Epidermal melanocyte (primary cell): ENCODE measurements at regions not wholly inside any gene's neighbourhood (a gene's known extent, or its start where the extent isn't known, plus 50 kb on each side); places are given as distances from the start of the nearest gene placed in this dataset.

Source experiments
- DNase-seq: peaks from one replicate; pipeline ENCODE4 v3.0.0; 2011; ENCODE audit warnings: low spot score; ENCODE audit not compliant: insufficient read length

DNA sequence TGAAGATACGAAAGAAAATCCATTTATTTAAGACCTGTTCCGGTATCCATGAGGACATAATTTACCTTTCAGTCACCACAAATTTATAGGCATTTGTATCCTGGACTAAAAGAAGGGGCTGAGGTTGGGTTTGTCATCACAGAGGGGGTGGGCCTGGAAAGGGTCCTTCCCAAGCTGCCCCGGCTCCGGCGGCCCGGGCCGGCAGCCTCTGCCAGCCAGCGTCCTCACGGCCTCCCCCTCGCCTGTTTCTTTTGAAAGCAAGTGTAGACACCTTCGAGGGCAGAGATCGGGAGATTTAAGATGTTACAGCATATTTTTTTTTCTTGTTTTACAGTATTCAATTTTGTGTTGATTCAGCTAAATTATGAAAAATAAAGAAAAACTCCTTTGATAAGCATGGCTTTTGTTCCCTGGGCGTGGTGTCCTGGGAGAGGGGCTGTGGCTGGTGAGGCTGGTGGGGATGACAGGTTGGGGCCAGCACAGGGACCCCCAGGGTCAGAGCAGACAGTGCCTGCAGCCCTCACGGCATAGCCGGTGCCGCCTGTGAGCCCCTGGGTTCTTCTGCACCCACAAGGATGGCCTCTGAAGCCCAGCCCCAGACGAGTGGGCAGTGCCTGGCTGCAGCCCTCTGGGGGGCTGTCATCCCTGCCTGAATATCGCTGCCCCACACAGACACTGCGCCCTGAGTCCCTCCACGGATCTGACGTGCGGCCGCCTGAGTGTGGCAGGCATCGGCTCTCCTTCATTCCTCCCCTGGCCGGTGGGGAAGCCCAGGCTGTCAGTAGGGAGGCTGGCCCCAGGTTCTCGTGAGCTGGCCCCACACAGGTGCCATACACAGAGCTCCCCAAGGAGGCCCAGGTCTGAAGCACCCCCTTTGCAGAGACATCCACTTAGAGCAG lies 1075.9 kb downstream of the BRD1 start:
- DNase-seq: no peak

DNA sequence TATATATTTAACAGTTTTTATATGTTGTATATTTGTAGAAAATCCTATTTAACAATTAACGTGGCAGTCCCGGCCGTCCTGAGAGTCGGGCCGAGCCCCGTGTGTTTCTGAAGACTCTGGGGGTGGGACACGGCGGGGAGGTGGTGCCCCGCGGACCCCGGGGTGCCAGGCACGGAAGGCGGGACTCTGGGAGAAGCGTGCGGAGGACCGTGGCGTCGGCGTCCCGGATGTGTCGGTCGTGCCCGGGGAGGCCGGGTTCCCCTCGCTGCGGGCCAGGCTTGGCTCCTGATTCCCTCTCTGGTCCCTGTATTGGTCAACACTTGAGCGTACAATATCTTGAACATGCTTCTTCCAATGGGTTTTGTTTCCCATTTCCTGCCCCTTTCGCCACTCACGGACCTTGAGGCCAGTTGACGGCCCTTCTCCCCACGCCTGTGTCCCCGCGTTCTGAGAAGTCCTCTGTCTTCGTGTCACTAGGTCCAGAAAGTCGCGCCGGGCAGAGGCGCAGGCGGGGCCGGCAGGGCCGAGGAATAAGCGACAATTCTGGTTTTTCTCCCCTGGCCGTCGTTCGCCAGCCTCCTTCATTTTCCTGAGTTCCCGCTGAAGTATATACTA lies 1076.7 kb downstream of the BRD1 start:
- no peak for DNase-seq

DNA sequence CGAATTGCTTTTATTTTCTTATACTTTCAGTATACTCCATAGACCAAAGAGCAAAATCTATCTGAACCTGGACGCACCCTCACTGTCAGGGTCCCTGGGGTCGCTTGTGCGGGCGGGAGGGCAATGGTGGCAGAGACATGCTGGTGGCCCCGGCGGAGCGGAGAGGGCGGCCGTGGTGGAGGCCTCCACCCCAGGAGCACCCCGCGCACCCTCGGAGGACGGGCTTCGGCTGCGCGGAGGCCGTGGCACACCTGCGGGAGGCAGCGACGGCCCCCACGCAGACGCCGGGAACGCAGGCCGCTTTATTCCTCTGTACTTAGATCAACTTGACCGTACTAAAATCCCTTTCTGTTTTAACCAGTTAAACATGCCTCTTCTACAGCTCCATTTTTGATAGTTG lies 1077.4 kb downstream of the BRD1 start:
- DNase-seq: no peak

DNA sequence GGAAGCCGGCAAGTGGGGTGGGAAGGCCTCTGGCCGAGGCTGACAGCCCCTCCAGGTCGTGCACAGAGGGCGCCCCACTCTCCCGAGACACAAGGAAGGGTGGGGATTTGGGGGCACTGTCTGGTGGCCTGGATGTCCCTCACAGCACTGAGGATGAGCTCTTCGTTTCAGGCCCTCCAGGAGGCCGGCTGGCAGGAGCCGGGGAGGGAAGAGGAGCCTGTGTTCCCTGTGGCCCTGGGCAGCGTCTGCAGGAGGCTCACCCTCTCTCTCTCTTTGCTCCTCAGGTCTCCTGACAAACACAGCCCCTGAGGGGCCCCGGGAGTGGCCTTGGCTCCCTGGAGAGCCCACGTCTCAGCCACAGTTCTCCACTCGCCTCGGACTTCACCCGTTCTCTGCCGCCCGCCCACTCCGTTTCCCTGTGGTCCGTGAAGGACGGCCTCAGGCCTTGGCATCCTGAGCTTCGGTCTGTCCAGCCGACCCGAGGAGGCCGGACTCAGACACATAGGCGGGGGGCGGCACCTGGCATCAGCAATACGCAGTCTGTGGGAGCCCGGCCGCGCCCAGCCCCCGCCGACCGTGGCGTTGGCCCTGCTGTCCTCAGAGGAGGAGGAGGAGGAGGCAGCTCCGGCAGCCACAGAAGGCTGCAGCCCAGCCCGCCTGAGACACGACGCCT lies 1078.0 kb downstream of the BRD1 start:
- no peak for DNase-seq

DNA sequence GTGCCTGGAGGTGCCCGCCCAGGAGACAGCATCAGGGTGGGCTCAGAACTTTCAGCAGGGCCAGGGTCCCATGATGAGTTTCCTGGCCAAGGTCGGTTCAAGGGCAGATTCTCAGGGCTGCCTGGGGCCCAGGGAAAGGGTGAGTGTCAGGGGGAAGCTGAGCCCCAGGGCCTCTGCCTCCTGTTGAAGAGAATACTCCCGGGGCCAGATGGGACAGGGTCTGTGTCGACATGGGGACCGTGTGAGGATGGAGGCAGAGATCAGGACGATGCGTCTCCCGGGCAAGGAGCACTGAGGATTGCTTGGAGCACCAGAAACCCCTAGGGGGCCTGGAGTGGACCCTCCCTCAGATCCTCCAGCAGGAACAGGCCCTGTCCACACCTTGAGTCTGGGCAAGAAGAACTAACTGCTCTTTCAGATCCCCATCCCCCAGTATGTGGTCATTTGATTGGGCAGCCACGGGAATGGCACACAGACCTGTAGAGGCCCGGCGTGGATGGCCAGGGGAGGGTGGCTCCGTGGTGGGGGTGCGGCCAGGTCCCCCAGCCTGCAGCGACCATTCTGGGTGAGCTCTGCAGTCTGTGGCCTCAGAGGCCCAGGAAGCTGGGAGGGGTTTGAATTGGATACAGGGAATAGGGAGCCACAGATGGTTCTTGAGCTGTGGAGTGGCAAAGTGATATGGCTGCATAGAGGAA lies 1078.7 kb downstream of the BRD1 start:
- no peak for DNase-seq

DNA sequence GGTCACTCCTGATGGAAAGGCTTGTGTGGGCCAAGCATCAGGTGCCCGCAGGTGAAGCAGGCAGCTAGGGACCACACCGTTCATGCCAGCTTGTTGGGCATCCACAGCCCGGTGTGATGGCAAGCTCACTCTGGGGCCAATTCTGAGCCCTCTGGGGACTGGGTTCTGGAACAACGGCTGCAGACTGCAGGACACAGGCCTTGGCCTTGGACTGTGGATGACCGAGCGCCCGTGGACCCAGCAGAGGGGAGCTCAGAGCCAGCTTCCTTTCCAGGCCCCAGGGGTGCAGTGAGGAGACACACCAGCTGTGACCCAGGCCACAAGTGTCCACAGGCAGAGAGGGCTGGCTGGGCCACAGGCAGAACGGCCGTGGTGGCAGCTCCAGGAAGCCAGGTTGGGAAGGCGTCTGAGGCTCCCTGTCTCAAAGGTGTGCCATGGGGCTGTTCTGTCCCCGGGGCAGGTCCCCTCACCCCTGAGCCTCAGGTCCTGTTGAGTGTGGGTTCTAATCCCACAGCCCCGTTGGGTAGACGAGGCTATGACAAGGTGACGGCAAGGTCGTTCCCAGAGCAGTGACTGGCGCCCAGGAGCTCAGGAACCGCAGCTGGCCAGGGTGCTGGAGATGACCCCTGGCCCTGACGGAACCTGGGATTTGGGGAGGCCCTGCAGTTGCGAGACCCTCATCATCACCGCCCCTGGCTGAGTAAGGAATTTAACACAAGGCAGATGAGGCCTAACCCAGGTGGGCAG lies 1079.4 kb downstream of the BRD1 start:
- DNase-seq: no peak

DNA sequence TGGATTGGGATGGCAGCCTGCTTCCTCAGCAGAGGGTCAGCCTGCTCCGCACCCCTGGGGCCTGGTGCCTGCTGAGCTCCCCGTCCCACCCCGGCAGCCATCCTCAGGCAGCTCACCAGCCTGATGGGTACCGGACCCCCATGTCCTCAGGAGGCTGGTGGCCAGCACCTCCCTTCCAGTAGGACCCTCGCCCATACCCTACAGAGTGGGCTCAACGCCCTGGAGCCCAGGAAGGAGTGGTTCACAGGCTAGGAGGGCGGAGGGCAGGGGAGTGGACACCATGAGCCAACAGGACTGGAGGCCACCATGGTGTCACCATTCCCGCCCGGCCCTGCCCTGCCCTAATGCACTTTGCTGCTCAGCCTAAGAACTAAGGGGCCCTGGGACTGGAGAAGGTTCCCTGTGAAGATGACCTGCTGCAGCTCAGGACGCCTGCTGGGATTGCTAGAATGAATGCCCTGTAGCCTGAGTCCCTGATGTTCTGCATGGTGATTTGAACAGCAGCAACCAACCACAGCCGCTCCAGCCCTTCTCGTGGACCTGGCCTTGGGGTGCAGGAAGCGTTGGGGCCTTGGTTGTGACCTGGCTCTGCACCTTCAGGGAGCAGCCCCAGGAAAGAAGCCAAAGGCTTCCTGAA lies 1080.8 kb downstream of the BRD1 start:
- DNase-seq: no peak

DNA sequence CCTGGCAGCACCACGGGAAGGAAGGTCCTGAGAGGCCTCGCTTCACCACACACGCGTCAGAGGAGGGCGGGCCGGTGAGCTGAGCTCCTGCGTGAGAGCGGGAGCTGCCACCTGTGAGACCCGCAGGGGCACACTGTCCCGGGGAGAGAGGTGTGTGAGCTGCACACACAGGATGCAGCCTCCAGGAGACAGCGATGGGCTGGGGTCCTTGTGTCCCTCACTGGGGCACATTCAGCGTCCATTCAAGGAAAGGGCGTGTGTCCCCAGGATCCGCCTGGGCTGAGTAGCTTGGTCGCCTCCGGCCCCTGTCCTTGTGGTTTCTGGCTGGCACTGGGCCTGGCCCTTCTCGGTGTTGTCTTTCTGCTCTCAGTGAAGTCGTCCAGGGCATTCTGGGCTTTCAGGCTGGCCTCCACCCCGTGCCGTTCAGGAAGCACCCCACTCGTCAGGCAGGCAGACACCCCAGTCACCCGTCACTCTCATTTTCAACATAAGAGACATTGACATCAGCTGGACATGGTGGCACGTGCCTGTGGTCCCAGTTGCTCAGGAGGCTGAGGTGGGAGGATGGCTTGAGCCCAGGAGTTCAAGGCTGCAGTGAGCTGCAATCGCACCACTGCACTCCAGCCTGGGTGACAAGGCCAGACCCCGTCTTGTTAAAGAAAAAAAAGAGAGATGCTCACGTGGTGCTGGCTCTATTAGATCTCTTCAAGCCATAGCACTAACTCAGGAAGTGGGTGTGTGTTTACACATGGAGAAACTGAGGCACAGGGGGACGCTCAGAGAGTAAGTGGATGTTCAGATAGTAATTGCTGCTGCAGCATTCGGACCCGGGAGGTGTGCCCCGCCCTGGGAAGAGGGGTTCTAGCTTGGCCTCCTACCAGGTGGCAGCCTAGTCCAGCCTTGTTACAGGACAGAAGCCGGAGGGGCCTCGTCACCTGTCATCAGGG lies 1081.6 kb downstream of the BRD1 start:
- no peak for DNase-seq

DNA sequence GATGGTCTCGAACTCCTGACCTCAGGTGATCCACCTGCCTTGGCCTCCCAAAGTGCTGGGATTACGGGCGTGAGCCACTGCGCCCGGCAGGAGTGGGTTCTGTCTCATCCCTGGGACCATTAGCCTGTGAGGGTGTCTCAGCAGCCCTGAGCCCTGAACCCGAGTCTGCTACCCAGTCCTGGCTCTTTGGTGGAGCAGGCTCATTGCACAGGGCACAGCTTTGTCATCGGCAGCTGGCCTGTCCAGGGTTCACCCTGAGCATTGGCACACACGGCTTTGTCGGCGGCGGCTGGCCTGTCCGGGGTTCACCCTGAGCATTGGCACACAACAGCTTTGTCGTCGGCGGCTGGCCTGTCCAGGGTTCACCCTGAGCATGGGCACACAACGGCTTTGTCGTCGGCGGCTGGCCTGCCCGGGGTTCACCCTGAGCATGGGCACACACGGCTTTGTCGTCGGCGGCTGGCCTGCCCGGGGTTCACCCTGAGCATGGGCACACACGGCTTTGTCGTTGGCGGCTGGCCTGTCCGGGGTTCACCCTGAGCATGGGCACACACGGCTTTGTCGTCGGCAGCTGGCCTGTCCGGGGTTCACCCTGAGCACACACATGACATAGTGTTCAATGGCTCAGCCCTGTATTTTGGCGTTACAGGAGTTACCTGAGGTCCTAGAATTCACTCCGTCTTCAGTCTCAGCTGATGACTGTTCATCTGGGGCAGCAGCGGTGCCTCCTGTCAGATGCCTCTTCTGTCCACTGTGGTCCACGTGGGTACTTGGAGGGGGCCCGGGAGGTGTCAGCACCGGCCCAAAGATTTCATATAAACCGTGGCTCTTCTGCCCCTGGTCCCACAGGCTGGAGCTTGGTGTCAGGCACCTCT lies 1082.5 kb downstream of the BRD1 start:
- DNase-seq: no peak

DNA sequence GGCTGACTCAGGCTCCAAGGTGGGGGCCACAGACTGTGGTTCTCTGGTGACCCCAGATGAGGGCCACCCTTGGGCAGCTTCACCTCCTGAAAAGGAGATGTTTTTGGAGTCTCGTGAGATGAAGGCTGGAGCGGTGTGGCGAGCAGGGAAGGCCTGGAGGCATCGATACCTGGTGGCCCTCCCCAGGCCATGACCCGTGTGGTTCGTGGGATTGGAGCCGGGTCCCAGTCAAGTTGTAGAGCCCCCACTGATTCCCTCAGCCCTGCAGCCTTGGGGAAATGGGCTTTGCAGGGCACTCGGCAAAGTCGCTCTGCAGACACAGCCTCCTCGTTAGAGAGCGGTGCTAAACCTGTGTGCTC lies 1083.4 kb downstream of the BRD1 start:
- no peak for DNase-seq

DNA sequence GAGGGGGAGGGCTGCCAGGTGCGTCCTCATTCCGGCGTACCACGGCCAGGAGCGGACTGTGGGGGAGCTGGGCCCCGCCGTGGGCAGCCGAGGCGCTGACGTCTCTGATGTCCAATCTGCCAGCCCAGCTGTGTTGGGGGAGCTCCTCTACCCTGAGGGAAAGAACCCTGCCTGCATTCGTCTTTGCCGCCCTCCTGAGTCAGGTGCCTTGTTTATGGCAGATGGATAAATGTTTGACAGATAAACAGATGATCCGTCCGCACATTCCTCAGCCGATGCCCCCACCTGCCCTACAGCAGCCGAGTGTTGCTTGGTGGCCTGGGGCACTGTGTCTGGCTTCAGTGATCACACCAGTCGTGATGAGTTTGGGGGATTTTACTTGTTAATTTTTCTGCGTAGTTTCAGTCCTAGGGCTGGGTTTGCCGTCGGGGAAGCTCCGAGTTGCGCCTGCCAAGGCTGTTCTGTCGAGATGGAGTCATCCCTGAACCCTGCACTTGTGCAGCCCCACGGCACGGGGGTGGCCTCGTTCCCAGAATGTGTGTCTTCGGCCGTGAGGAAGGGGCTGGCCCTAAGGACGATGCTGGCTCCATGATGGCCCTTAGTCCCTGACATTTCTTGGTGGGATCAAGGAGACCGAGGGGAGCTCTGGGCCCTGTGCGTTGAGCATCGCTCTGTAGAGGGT lies 1083.9 kb downstream of the BRD1 start:
- DNase-seq: no peak

DNA sequence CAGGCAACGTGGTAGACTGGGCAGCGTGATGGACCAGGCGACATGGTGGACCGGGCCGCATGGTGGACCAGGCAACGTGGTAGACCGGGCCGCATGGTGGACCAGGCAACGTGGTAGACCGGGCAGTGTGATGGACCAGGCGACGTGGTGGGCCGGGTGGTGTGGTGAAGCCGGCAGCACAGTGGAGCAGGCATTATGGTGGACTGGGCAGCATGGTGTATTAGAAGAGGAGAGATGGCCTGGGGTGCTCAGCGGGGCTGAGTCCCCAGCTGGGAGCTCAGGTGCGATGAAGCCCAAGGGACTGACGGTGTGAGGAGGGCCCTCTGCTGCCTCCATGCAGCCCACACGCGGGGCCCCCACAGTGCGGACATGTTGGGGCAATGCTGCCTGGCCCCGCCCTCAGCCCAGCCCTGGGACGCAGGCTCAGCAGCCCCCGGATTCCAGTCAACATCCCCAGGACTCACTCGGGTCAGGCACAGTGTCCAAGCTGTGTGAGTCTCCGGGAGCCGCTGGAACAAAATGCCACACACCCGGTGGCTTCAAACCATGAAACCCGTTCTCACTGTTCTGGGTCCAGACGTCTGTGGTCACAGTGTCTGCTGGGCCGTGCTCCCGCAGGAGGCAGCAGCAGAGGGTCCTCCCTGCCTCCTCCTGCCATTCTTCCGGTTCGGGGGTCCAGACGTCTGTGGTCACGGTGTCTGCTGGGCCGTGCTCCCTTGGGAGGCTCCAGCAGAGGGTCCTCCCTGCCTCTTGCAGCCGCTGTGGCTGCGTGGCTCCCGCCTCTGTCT lies 1084.9 kb downstream of the BRD1 start:
- DNase-seq: no peak

DNA sequence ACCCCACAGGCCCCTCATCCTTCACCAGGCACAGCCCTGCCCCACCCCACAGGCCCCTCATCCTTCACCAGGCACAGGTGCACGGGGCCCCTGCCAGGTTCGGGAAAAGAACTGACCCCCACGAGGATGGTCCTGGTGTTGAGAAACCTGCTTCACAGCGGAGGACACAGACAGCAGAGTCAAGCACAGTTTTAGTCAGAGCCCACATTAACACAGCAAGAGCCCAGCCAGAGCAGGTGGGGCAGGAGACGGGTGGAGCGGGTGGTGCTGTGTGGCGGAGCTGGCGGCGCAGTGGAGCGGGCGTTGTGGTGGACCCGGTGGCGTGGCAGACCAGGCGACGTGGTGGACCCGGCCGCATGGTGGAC lies 1085.5 kb downstream of the BRD1 start:
- no peak for DNase-seq

DNA sequence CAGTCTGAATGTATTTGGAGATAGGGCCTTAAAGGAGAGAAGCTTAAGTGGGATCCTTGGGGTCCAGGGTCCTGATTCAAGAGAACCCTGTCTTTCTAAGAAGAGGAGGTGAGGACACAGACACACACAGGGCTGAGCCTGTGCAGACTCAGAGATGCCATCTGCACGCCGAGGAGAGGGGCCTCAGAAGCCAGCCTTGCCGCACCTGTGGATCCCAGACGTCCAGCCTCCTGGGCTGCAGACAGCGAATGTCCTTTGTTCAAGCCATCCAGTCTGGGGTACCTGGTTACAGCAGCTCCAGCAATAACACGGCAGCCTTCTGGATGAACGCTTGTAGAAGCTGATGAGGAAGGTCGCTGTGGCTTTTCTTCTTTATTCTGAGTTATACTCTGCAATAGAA lies 1086.1 kb downstream of the BRD1 start:
- no peak for DNase-seq

DNA sequence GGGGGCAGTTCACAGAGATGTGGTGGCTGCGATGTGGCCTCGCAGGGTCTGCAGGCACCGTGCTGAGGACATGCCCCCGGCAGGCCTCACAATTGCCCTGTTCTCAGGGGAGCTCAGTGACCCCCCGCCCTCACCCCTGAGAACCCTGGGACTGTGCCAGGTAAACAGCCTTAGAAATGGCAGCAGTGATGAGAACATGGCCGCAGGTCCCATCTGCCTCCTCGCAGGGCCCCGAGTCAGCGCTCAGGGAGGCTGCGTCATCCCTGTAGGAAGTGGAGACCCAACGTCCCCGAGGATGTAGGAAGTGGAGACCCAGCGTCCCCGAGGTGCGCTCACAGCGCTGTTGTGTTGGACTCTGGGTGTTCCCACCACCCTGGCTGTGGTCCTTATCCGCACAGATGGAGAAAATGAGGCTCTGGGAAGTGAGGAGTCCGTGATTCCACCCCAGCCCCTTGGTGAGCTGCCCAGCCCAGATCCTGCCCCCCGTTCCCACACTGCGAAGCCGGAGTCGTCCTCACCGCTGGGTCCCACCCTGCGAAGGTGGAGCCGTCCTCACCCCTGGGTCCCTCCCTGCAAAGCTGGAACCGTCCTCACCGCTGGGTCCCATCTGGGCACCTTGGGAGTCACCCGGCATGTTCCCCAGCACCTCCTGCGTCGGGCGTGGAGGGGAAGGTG lies 1086.8 kb downstream of the BRD1 start:
- DNase-seq: no peak

DNA sequence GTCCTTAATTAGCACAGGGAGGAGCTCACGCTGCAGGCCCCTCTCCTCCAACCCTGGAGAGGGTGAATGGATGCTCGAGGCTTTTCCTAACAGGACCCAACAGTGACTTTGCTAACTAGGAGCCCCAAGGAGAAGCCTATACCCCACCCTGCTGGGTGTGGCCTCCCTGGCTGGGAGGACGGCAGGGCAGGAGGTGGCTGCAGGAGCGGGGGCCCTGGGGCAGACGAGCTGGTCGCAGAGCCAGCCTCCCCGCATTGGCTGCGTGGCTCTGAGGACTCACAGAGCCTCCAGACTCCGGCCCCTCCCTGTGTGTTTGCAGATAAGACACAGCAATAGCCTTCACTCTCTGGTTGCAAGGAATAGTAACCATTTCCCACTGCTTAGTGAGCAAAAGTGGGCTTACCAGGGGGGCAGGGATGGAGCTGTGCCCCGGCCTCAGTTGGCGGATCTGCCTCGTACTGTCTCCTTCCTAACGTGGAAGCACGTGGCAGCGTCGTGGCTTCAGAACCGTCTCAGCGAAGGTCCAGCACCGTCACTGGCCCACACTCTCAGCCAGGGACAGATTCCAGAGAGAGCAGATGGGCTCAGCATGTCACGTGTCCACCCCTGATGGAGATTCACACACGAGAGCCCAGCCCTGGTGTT lies 1087.5 kb downstream of the BRD1 start:
- no peak for DNase-seq
